Medulla oblongata (tissue), 1 donor: ENCODE measurements at regions not wholly inside any gene's neighbourhood (a gene's known extent, or its start where the extent isn't known, plus 50 kb on each side); places are given as distances from the start of the nearest gene placed in this dataset.
"Not testable (repeated sequence)": the region's sequence is repeated elsewhere in the genome, so short reads cannot be mapped to it uniquely, and the experiment has no call there.

Experiments
- DNase-seq: peaks from one replicate; pipeline ENCODE4 v3.0.0-alpha.2; 2015; ENCODE audit errors: extremely low spot score

DNA sequence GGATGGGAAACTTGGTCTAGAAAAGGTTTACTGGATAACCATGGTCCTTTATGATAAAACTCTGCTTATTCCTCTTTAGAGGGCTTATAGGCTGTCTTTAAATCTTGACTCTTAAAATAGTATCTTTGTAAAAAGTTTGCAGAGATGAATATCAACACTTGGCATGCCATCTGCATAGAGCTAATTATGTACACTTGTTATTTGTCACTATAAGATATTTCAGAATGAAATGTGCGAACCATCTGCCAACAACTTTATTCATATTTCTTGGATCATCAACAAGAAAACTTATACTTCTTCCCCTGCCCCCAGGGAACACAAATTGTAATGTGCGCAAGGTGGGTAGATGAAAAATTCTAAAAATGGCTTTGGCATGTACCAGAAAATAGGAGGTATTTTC is 653.0 kb upstream of the CHAC2 start:
- no peak for DNase-seq

GRCh38 chr2:53112408-53112807 is 655.2 kb upstream of the CHAC2 start:
- DNase-seq, result not testable (repeated sequence)

- DNase-seq, result no peak
Observed at GRCh38 chr2:53111406-53111805, 656.2 kb upstream of the CHAC2 start.

- DNase-seq, result no peak
Observed at GRCh38 chr2:53111004-53111403, 656.6 kb upstream of the CHAC2 start.

- DNase-seq, result no peak
Observed at GRCh38 chr2:53108246-53108645, 659.4 kb upstream of the CHAC2 start.

- DNase-seq, result no peak
Observed at GRCh38 chr2:53104263-53104662, 663.3 kb upstream of the CHAC2 start.

- DNase-seq, result no peak
Observed at GRCh38 chr2:53103679-53104078, 663.9 kb upstream of the CHAC2 start.

DNA sequence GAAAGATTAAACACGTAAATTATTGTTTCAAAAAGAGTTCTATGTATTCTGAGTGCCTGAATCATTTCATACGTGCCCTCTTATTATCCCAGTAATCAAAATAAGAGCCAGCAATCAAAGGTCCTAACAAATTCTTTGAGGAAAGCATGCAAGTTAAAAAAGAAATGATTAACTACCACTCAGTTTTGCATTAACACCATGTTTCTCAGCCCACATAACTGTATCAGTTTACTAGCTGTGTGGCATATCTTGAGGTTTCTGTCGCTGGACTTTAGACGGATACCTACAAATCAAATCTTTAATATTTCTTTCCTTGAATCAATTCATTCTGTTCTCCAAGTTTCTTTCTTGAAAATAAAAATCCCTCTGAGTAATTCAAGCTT is 668.9 kb upstream of the CHAC2 start:
- no peak for DNase-seq

- no peak for DNase-seq
Observed at GRCh38 chr2:53096351-53096750, 671.3 kb upstream of the CHAC2 start.

DNA sequence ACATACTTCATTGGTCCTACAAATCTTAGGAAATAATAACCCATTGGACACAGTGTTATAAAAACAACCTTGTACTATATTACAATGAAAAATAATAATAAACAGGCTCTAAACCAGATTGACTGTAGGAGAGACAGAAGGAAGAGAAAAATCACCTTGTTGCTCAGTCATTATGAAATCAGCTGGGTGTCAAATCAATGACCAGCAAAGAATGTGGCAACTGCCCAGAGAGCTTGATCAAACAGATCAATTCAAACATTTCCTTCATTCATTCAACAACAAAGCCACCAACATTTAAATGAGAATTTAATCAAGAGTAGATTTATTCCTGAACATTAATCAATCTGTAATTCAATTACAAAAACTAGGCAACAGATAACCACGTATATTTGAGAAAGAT is 671.9 kb upstream of the CHAC2 start:
- no peak for DNase-seq

- DNase-seq, result no peak
Observed at GRCh38 chr2:53095227-53095626, 672.4 kb upstream of the CHAC2 start.

- no peak for DNase-seq
Observed at GRCh38 chr2:53093355-53093754, 674.2 kb upstream of the CHAC2 start.

GRCh38 chr2:53091183-53091582 is 676.4 kb upstream of the CHAC2 start:
- DNase-seq, result no peak

GRCh38 chr2:53087874-53088461 is 679.6 kb upstream of the CHAC2 start:
- DNase-seq, result no peak

DNA sequence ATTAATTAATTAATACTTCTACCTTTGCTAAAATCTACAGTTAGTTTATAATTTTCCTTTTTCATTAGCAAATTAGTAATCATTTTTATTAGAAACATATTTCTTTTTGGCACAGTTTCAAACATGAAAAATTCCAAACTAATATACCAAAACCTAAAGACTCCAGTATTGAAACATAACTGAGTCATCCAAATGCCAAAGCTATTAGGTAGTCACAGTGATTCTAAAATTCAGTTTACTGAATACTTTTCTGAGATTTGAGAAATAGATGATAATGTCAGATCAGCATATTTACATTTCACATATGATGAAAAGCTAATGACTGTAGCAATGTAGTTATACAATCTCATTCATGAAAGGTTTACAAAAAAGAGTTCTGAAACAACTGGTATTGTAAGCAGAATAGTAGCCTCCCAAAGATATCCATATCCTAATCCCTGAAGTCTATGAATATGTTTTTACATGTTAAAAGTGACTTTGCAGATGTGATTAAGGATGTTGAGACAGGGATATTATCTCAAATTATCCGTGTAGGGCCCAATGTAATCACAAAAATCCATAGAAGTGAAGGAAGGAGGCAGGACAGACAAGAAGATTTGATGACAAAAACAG is 680.2 kb upstream of the CHAC2 start:
- DNase-seq, result no peak

DNA sequence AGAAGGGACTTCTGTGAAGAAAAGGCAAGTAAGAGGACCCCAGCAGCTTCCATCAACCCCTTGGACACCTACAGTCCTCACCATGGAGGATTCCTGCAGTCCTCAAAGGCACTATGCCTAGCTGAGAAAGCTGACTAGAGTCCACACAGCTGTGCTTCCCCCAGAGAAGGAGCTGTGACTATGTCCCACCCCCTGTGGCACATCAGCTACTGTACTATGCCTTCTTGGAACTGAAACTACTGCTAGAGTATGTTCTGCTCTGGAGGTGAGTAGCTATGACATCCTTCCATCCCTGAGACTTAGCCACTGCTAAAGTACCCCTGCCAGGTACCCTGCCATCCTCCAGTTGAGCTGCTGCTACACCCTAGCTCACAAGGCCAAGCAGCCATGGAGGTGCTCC is 690.2 kb upstream of the CHAC2 start:
- no peak for DNase-seq

DNA sequence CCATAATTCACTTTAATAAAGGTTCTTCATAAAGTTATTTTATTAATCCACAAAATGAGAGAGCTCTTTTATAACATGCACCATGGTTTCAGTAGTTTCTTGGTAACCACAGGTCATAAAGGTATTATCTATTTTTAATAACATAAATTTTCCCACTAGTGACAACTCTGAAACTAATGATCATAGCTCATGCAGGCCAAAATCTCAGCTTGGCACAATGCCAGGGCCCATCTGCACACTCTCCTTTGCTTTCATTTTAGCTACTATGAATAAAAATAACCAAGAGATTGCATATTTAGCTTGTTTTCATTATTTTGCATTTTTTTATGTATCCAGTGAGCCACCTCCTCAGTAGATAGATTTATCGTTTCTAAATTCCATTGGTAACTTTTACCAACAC is 691.8 kb upstream of the CHAC2 start:
- DNase-seq, result no peak

DNA sequence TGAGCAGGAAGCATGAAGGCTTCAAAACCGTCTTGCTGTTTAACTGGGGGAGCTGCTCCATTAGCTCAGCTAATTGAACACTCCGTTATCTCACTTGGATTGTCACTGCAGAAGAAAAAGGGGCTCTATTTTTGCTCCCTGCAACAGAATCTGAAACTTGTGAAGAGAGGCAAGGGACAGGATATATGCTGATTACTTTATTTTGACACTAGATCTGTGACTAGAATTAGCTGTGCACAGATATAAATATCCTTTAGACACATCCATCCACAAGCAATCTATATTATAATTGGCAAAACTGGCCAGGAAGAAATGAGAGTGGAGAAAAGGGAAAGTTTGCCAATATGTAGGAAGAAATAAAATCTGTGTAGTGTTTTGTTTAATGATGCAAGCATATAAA is 700.1 kb upstream of the CHAC2 start:
- no peak for DNase-seq

DNA sequence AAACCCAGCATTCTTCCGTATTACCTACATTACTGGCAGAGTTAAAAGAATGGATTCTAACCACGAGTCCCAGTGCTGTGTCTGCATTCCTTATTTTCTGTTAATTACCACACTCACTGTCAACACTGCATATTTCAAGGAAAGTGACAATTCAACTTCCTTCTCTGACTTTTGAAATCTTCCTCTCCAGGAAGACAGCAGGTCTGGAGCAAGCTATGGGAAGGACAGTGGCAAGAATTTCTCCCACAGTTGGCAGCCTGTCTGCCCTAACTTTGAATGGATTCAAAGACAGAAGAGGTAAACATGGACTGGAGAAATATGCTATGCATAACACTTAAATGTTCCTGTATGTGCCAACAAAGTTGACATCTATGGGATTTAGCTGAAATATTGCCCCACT is 700.5 kb upstream of the CHAC2 start:
- DNase-seq, result no peak

DNA sequence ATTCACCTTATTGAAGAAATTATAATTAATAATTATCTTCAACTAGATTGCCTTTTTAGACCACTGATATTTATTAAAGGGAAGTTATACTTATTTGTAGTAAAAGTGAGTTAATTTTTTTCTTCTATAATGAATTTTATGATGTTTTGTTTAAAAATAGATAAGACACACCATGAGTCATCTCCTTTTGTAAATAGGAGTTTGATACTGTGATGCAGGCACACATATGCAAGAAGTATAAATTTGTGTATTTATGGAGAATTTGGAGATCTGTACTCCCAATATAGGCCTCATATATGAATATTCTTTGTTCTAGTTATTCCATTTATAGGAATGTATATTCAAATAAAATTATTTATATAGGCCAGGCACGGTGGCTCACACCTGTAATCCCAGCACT is 703.5 kb upstream of the CHAC2 start:
- DNase-seq, result no peak

DNA sequence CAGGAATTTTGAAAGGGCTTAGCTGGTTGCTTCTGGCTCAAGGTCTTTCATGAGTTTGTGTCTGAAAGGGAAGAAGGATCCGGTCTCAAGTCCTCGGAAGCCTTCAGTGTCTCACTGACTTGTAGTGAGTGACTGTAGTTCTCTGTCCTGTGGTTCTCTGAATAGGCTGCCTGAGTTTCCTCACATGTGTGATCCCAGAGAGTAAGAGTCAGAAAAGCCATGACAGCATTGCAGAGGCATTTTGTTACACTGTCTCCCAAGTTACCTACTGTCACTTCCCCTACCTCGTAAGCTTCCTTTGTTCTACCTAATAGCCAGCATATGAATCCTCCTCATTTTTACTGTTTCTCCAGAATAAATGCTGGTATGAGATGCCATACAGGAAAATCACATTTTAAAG is 709.1 kb upstream of the CHAC2 start:
- no peak for DNase-seq

DNA sequence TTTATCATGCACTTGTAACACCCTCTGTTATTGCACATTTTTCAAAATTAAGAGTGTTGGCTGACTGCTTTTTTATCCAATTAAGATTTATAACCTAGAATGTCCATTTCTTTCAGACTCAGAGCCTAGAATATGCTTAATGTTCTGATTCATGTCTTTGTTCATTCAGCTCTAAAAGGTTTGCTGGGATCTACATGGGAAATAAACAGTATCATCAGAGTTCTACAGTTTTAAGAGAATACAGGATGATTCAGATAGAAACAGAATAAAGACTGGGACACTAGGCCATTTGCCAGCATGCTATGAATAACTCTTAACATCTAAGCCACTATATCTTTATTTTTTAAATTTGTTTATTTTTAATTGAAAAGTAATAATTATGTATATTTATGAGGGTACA is 713.7 kb upstream of the CHAC2 start:
- no peak for DNase-seq

- no peak for DNase-seq
Observed at GRCh38 chr2:53051157-53051556, 716.4 kb upstream of the CHAC2 start.

DNA sequence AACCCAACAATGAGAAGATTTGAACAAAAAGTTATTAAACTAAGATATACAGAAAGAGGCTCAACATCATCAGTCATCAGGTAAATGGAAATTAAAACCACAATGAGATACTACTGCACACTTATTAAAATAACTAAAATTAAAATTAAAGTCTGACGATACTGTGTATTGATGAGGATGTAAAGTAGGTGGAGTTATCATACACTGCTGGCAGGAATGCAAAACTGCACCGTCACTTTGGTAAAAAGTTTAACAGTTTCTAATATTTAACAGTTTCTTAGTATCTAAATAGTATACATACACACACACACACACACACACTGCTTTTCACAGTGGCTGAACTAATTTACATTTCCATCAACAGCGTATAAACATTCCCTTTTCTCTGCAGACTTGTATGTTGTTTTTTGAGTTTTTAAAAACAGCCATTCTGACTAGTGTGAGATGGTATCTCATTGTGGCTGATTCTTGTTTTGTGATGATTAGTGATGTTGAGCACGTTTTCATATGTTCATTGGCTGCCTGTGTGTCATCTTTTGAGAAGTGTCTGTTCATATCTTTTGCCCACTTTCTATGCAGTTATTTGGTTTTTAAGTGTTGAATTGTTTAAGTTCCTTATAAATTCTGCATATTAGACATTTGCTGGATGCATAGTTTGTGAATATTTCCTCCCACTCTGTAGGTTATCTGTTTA is 726.9 kb upstream of the CHAC2 start:
- no peak for DNase-seq
